Activated B cell treated with CpG ODN at 0.5 μM for 24 hours (primary cell): ENCODE measurements at regions not wholly inside any gene's neighbourhood (a gene's known extent, or its start where the extent isn't known, plus 50 kb on each side); places are given as distances from the start of the nearest gene placed in this dataset.

ENCODE experiments used
- ATAC-seq: fragments of 200-7000 bp; cut with Tn5 transposase; one replicate; pipeline ENCODE4 v1.10.0; 2021; ENCODE audit warnings: low read depth, mild to moderate bottlenecking, moderate library complexity
- CTCF ChIA-PET: fragments of 350-600 bp; sonication (Branson Sonifier 250); formaldehyde crosslinking; loops from one replicate; lab custom pipeline; 2021; ENCODE audit warnings: antibody characterized with exemption; lab: Charles Lee
- POLR2A ChIA-PET: fragments of 350-600 bp; sonication (Branson Sonifier 250); formaldehyde crosslinking; loops from one replicate; lab custom pipeline; 2021; ENCODE audit warnings: antibody characterized with exemption; lab: Charles Lee
- DNase-seq: peaks from one replicate; pipeline ENCODE4 v3.0.0; 2022
- H3K27ac Mint-ChIP-seq: one replicate; pipeline ENCODE4 v1.8.0; 2020; ENCODE audit warnings: mixed read lengths
- H3K27me3 Mint-ChIP-seq: one replicate; pipeline ENCODE4 v1.8.0; 2021; ENCODE audit warnings: mixed read lengths
- H3K36me3 Mint-ChIP-seq: one replicate; pipeline ENCODE4 v1.8.0; 2021; ENCODE audit warnings: low read depth, mixed read lengths
- H3K4me1 Mint-ChIP-seq: one replicate; pipeline ENCODE4 v1.8.0; 2021; ENCODE audit warnings: mixed read lengths
- H3K4me3 Mint-ChIP-seq: one replicate; pipeline ENCODE4 v1.8.0; 2020; ENCODE audit warnings: mild to moderate bottlenecking, mixed read lengths
- H3K9me3 Mint-ChIP-seq: one replicate; pipeline ENCODE4 v1.8.0; 2020; ENCODE audit warnings: mixed read lengths
- CTCF ChIP-seq: fragments of 200-600 bp; IDR thresholded peaks from one replicate; pipeline ENCODE4 v1.8.0; 2022; ENCODE audit warnings: antibody characterized with exemption, mild to moderate bottlenecking
- intact Hi-C: fragments of 100-400 bp; cut with micrococcal nuclease; formaldehyde crosslinking; loops from one replicate; pipeline ENCODE4 v1.15.1; 2024

DNA sequence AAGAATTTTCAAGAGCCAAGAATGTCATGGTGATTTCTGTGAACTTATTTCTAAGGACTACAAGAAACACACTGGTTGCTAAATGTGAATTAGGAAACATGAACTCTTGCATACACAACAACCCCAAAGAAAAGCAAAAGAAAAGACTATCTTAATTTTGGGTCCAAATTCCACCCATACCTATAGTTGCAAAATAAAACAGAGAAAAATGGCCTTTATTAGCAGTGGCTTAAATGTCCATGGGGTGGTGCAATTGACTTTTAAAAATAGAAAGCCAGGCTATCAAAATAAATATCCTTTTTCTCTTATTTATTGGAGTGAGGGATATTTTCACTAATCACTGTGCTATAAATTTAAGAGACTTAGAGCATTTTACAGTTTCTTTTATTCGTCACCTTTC lies 80.9 kb upstream of the DPYD start:
- no peaks in the 10 kb centered on the region for H3K27me3 Mint-ChIP-seq
- H3K9me3 Mint-ChIP-seq, result no peaks in the 10 kb centered on the region
- H3K4me1 Mint-ChIP-seq, result no peaks in the 10 kb centered on the region
- CTCF ChIA-PET, result no interaction called here
- DNase-seq (no peak), ATAC-seq (no peak)
- no peak for TF ChIP-seq CTCF
- POLR2A ChIA-PET, result no interaction called here
- no peak overlapping the region for H3K4me3 Mint-ChIP-seq
- intact Hi-C loops, result no loop called here
- H3K27ac Mint-ChIP-seq, result no peak overlapping the region
- no peaks in the 10 kb centered on the region for H3K36me3 Mint-ChIP-seq

GRCh38 chr1:97999320-97999719 lies 78.5 kb upstream of the DPYD start:
- Mint-ChIP-seq H3K4me1 (no peaks in the 10 kb centered on the region), H3K4me3 (no peak overlapping the region), H3K27me3 (no peaks in the 10 kb centered on the region), H3K27ac (no peak overlapping the region), H3K9me3 (no peaks in the 10 kb centered on the region), H3K36me3 (no peaks in the 10 kb centered on the region)
- ChIA-PET CTCF (no interaction called here), POLR2A (no interaction called here)
- no peak for TF ChIP-seq CTCF
- ATAC-seq (no peak), DNase-seq (no peak)
- intact Hi-C loops, result no loop called here

DNA sequence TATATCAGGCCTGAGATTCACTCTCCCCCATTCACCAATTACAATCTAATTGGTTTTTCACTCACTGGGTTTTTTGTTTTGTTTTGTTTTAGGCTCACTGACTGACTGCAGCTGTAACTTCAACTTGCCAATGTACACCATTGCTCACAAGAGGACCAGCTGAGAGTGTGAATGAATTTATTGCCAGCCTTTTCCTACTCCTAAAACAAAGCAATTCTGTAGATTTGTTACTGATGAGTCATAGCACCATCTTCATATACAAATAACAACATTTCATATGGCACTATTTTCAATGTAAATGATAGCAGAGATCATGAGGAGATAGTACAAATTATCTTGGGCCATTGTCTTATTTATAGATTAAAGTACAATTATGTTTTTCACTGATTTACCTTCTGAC lies 76.0 kb upstream of the DPYD start:
- Mint-ChIP-seq H3K4me1 (no peaks in the 10 kb centered on the region), H3K27me3 (no peaks in the 10 kb centered on the region), H3K9me3 (no peaks in the 10 kb centered on the region), H3K4me3 (no peak overlapping the region), H3K36me3 (no peaks in the 10 kb centered on the region), H3K27ac (no peak overlapping the region)
- DNase-seq, result no peak
- CTCF ChIA-PET, result no interaction called here
- ATAC-seq, result no peak
- POLR2A ChIA-PET, result no interaction called here
- no peak for TF ChIP-seq CTCF
- intact Hi-C loops, result no loop called here

DNA sequence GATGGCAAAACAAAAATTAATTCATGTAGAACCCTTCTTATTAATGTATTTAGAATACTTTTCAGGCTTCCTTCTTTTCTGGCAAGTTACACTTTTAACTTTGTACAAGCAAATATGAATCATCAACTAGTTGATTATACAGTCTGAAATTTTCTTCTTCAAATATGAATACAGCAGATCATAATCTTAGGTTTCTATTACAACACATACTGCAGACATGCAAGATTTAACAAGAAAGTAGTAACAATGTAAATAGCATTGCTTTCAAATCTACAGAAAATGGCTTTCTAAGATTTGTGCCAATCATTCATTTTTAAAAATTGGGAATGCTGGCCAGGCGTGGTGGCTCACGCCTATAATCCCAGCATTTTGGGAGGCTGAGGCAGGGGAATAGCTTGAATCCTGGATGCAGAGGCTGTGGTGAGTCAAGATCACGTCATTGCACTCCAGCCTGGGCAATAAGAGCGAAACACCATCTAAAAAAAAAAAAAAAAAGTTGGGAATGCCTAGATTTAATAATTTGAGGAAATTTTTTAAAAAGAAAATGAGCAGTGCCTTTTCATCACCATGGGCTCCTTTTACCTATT lies 68.4 kb upstream of the DPYD start:
- no peaks in the 10 kb centered on the region for H3K4me1 Mint-ChIP-seq
- TF ChIP-seq CTCF, result no peak
- H3K27ac Mint-ChIP-seq, result no peak overlapping the region
- no peaks in the 10 kb centered on the region for H3K9me3 Mint-ChIP-seq
- POLR2A ChIA-PET, result no interaction called here
- intact Hi-C loops, result no loop called here
- H3K27me3 Mint-ChIP-seq, result no peaks in the 10 kb centered on the region
- ATAC-seq (no peak), DNase-seq (no peak)
- no peak overlapping the region for H3K4me3 Mint-ChIP-seq
- CTCF ChIA-PET, result no interaction called here
- no peaks in the 10 kb centered on the region for H3K36me3 Mint-ChIP-seq

DNA sequence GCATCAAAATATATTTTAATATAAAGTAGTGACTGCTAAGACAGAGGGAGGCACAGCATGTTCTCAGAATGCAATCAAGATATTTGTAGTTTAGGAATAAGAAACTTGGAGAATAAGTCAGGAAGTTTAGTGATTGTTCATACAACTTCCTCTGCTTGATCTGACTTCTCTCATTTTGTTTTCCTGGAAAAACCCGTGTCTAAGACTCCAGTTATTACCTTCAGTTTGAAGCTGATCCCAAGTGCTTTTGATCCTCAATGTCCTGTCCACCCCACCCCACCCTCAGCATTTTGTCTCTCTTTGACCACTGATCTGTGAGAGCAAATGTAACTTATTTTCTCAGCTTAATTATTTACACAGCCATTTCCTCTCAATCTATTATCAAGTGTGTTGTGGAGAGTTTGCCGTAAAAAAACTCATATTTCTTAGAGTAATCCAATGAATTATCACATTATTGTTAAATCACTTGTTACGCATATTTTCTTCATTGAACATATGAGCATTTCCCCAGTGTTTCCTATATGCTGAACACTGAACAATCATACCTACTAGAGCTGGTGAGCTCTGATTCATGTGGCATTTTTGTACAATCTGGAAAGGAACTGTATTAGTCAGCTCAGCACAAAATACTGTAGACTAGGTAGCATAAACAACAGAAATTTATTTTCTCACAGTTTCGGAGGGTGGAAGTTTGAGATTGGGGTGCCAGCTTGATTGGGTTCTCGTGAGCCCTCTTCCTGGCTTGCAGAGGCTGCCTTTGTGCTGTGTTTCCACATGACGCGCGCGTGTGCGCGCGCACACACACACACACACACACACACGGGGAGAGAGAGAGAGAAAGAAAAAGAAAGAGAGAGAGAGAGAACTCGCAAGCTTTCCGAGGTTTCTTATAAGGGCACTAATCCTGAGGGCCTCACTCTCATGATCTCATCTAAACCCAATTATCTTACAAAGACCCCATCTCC lies 65.5 kb upstream of the DPYD start:
- no peak for TF ChIP-seq CTCF
- Mint-ChIP-seq H3K4me3 (no peak overlapping the region), H3K9me3 (no peaks in the 10 kb centered on the region), H3K27me3 (no peaks in the 10 kb centered on the region), H3K36me3 (no peaks in the 10 kb centered on the region), H3K27ac (no peak overlapping the region), H3K4me1 (no peaks in the 10 kb centered on the region)
- POLR2A ChIA-PET, result no interaction called here
- no peak for DNase-seq
- ATAC-seq, result no peak
- intact Hi-C loops, result no loop called here
- CTCF ChIA-PET, result no interaction called here
